ENCODE measurements at regions not wholly inside any gene's neighbourhood (a gene's known extent, or its start where the extent isn't known, plus 50 kb on each side); places are given as distances from the start of the nearest gene placed in this dataset.

DNA sequence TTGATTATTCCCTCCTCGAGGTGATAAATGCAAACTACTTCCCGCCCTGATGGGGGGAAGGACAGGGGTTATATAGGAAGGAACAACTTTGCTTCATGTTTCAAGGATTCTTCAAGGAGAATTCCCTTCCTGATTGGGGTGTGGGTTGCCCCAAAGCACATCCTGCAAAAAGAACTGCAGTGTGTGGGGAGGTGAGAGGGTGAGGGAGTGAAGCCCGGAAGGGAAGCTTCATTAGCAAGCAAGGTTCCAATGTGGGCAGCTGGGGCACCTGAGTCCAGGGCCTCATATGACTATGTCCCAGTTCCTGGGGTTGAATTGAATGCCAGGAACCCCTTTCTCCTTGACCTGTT is 326.0 kb downstream of the MN1 start (continued):
- no peak for TF ChIP-seq HDAC2 (IDR thresholded peaks at IDR 0.05; ENCODE audit: borderline replicate concordance in 1 of 2, low read depth in 2 of 2, low read length in 2 of 2)
- no peak for TF ChIP-seq TCF12 (IDR thresholded peaks at IDR 0.05; ENCODE audit: low read depth, low read length)
- TF ChIP-seq JUND (IDR thresholded peaks at IDR 0.05; ENCODE audit: low read length) = no peak
- TF ChIP-seq, protein P1, sequence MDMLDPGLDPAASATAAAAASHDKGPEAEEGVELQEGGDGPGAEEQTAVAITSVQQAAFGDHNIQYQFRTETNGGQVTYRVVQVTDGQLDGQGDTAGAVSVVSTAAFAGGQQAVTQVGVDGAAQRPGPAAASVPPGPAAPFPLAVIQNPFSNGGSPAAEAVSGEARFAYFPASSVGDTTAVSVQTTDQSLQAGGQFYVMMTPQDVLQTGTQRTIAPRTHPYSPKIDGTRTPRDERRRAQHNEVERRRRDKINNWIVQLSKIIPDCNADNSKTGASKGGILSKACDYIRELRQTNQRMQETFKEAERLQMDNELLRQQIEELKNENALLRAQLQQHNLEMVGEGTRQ (IDR thresholded peaks at IDR 0.05; ENCODE audit: low read length) = no peak
- TF ChIP-seq RBBP5 (IDR thresholded peaks at IDR 0.05; ENCODE audit: borderline replicate concordance, low read depth, low read length) = no peak
- no peak for TF ChIP-seq YY1 (IDR thresholded peaks at IDR 0.05; ENCODE audit: low read depth, low read length)

Measured in H1 (cell line).